HL-60/S4 treated with phorbol 12-myristate 13-acetate at 8.2 ng/mL for 4 days and 3 days (cell line): ENCODE measurements at regions not wholly inside any gene's neighbourhood (a gene's known extent, or its start where the extent isn't known, plus 50 kb on each side); places are given as distances from the start of the nearest gene placed in this dataset.

Experiments used
- in situ Hi-C: fragments of 300-500 bp; cut with MboI; formaldehyde crosslinking; loops from 2 replicates; pipeline ENCODE4 v1.15.0; 2022; ENCODE audit warnings: low sequenced_read_pairs

GRCh38 chr6:165987483-165988301 lies 180.0 kb downstream of the TBXT start:
- in situ Hi-C loops, result no loop called here

GRCh38 chr6:165986914-165987482 lies 180.7 kb downstream of the TBXT start:
- in situ Hi-C loops, result no loop called here

- in situ Hi-C loops, result no loop called here
These were observed 181.2 kb downstream of the TBXT start for GRCh38 chr6:165986311-165986913.

GRCh38 chr6:165985806-165986299 lies 181.8 kb downstream of the TBXT start:
- in situ Hi-C loops, result no loop called here

- in situ Hi-C loops, result no loop called here
These were observed 182.3 kb downstream of the TBXT start for GRCh38 chr6:165985281-165985805.

- in situ Hi-C loops, result no loop called here
These were observed 182.8 kb downstream of the TBXT start for GRCh38 chr6:165984729-165985275.

GRCh38 chr6:165983112-165984072 lies 184.3 kb downstream of the TBXT start:
- in situ Hi-C loops, result no loop called here

- in situ Hi-C loops, result no loop called here
These were observed 189.2 kb downstream of the TBXT start for GRCh38 chr6:165978476-165978875.

- in situ Hi-C loops, result no loop called here
These were observed 191.0 kb downstream of the TBXT start for GRCh38 chr6:165976684-165977083.

GRCh38 chr6:165974817-165975216 lies 192.8 kb downstream of the TBXT start:
- in situ Hi-C loops, result no loop called here

- in situ Hi-C loops, result no loop called here
These were observed 194.2 kb downstream of the TBXT start for GRCh38 chr6:165973473-165973872.

GRCh38 chr6:165972139-165972802 lies 195.4 kb downstream of the TBXT start:
- in situ Hi-C loops, result no loop called here

GRCh38 chr6:165971202-165971601 lies 196.4 kb downstream of the TBXT start:
- in situ Hi-C loops, result no loop called here

- in situ Hi-C loops, result no loop called here
These were observed 197.7 kb downstream of the TBXT start for GRCh38 chr6:165970001-165970400.

GRCh38 chr6:165969184-165969583 lies 198.5 kb downstream of the TBXT start:
- in situ Hi-C loops, result no loop called here

- in situ Hi-C loops, result no loop called here
These were observed 199.2 kb downstream of the TBXT start for GRCh38 chr6:165968408-165968807.

GRCh38 chr6:165967810-165968407 lies 199.7 kb downstream of the TBXT start:
- in situ Hi-C loops, result no loop called here

GRCh38 chr6:165963750-165964149 lies 203.9 kb downstream of the TBXT start:
- in situ Hi-C loops, result no loop called here

- in situ Hi-C loops, result no loop called here
These were observed 205.3 kb downstream of the TBXT start for GRCh38 chr6:165962366-165962765.
